NCI-H2196 (cell line): ENCODE measurements at regions not wholly inside any gene's neighbourhood (a gene's known extent, or its start where the extent isn't known, plus 50 kb on each side); places are given as distances from the start of the nearest gene placed in this dataset.

Experiments used
- DNase-seq: peaks from one replicate; lab custom pipeline; 2025; ENCODE audit not compliant: unreplicated experiment; lab: John Stamatoyannopoulos, UW

- no peak for DNase-seq
Observed at GRCh38 chr11:91686281-91686680, 538.3 kb upstream of the FAT3 start.

- DNase-seq = no peak
Observed at GRCh38 chr11:91673705-91674104, 550.9 kb upstream of the FAT3 start.

GRCh38 chr11:91664521-91664920 lies 560.1 kb upstream of the FAT3 start:
- DNase-seq = no peak

GRCh38 chr11:91660036-91660435 lies 564.6 kb upstream of the FAT3 start:
- no peak for DNase-seq

GRCh38 chr11:91654686-91655085 lies 569.9 kb upstream of the FAT3 start:
- no peak for DNase-seq

- DNase-seq = peak; percentile 3
Observed at GRCh38 chr11:91653079-91653754, 571.4 kb upstream of the FAT3 start.

GRCh38 chr11:91650802-91651201 lies 573.8 kb upstream of the FAT3 start:
- DNase-seq = no peak

- no peak for DNase-seq
Observed at GRCh38 chr11:91641153-91641552, 583.5 kb upstream of the FAT3 start.

GRCh38 chr11:91639359-91639758 lies 585.3 kb upstream of the FAT3 start:
- DNase-seq = no peak

- no peak for DNase-seq
Observed at GRCh38 chr11:91630916-91631673, 593.5 kb upstream of the FAT3 start.

- no peak for DNase-seq
Observed at GRCh38 chr11:91625495-91625894, 599.1 kb upstream of the FAT3 start.

GRCh38 chr11:91624021-91624420 lies 600.6 kb upstream of the FAT3 start:
- DNase-seq = no peak

- no peak for DNase-seq
Observed at GRCh38 chr11:91608677-91609076, 615.9 kb upstream of the FAT3 start.

- DNase-seq = no peak
Observed at GRCh38 chr11:91596111-91596510, 628.5 kb upstream of the FAT3 start.

- DNase-seq = no peak
Observed at GRCh38 chr11:91591021-91591420, 633.6 kb upstream of the FAT3 start.

GRCh38 chr11:91587131-91587530 lies 637.5 kb upstream of the FAT3 start:
- no peak for DNase-seq

GRCh38 chr11:91585035-91585801 lies 639.4 kb upstream of the FAT3 start:
- DNase-seq = no peak

GRCh38 chr11:91563176-91563575 lies 661.4 kb upstream of the FAT3 start:
- DNase-seq = no peak

- no peak for DNase-seq
Observed at GRCh38 chr11:91560434-91560833, 664.2 kb upstream of the FAT3 start.

GRCh38 chr11:91538065-91538464 lies 686.6 kb upstream of the FAT3 start:
- DNase-seq = no peak

GRCh38 chr11:91536366-91536765 lies 688.3 kb upstream of the FAT3 start:
- DNase-seq = no peak

- no peak for DNase-seq
Observed at GRCh38 chr11:91528965-91529364, 695.7 kb upstream of the FAT3 start.
